HG03558 (cell line): ENCODE measurements at regions not wholly inside any gene's neighbourhood (a gene's known extent, or its start where the extent isn't known, plus 50 kb on each side); places are given as distances from the start of the nearest gene placed in this dataset.
"Not testable (repeated sequence)": the region's sequence is repeated elsewhere in the genome, so short reads cannot be mapped to it uniquely, and the experiment has no call there.

Experiments
- ATAC-seq: cut with Tn5 transposase; IDR thresholded peaks from one replicate; pipeline ENCODE4 v1.9.1; 2021; ENCODE audit warnings: moderate number of reproducible peaks; ENCODE audit not compliant: unreplicated experiment; ENCODE audit errors: extremely low read depth

DNA sequence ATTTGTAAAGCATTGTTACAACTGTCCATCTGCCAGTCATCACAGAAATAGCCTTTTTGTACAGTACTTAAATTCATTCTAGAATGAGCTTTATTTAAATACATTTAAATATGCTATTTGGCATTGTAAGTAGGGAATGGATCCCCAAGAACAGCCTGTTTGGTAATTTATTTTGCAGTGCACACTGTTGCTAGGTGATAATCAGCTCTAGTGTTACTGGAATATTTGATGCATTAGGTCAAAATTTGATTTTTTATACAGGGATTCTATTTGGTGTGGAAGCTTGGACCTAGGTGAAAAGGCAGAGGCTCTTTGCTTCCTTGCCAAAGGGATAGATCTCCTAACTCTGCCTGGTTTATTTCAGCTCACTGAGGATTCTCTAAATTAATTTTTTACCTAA, 593.7 kb downstream of the EPM2A start:
- ATAC-seq = no peak

DNA sequence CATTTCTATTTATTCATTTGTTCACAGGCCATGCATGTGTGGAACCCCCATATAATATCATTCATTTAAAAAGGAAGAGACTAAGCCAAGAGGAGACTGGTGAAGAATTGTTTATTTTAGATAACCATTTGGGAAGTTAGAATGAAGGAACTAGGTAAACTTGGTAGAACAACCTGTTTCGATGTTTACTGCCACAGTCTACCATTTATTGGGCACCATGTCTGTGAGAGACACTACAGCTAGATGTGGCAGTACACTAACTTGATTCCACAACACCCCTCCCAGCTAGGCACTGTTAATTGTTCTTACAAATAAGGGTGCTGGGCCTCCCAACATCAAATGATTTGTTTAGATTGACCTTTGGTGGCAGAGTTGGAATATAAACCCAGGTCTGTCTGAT, 592.4 kb downstream of the EPM2A start:
- ATAC-seq = no peak

DNA sequence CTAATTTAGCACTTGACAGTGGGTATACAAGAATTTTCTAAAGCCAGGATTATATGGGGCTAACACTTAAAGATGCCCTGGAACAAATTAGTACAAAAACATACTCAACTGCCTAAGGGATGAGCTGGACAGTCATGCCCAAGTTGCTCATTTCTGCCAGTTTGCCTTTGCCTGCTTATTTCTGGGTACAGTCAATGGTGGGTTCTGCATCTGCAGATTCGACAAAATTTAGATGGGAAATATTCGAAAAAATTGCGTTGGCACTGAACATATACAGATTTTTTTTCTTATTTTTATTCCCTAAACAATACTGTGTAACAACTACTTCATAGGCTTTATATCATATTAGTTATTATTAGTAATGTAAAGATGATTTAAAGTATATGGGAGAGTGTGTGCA, 591.9 kb downstream of the EPM2A start:
- ATAC-seq = no peak

DNA sequence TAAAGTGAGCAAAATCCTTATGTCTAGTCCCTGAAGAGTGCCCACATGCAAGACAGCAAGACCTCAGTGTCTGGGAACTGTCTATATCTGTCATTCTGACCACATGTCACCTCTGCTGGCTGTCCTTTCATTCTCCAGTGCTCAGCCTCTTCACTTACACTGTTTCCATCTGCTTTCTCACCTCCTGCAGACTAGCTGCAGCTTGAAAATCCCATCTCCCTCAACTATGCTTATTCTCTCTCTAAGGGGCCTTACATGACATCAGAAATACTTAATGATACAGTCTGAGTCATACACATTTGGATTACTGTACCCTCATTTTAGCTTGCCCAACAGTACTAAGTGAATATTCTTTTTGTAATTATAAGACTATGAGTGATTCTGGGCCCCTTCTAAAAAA, 587.8 kb downstream of the EPM2A start:
- no peak for ATAC-seq

DNA sequence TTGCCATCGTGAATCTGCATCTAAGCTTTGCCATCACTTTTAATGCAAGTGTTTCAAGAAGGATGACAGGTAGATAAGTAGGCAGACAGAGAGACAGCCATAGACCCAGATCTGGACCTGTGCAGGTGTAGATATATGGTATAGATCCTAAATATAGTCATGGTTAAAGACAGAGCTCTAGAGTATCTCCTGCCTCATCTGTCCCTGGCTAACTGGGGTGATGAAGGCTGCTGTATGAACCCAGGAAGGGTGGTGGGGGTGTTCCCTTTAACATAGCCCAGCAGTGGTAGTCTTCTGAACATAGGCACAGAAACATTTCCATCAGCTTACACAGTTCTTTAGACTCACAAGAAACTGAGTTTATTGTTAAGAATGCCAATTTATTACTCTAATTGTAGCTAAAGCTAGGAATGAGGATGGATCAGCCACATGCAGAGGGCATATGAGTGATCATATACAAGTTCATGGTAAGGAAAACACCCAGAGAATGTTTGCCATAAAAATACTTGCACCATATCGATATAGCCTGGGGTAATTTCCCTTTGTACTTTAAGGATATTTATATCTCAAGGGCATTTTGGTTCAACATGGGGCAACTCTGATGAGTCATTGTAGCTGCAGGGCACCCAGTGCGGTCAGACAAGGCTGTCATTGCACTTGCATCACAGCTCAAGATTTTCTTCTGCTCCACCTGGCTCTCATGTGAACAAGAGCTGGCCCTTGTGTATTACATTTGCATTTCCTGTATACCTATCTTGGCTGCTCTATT, 587.2 kb downstream of the EPM2A start:
- no peak for ATAC-seq

DNA sequence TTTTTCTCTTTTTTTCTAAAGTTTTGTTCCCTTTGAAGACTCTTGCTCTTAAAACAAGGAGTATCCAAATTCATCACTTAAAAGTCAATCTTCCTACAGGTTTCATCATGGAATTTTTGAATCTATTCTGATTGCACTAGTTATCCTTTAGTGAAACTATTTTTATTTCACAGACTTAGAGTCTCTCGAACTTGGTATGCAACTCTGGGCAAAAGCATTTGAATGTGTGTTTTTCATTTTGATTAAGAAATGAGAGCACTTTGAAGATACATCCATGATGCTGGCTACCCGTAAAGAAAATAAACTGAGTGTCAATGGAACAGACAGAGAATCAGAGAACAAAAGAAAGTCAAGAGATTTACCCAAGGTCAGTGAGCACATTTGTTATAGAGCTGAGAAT, 586.5 kb downstream of the EPM2A start:
- no peak for ATAC-seq

DNA sequence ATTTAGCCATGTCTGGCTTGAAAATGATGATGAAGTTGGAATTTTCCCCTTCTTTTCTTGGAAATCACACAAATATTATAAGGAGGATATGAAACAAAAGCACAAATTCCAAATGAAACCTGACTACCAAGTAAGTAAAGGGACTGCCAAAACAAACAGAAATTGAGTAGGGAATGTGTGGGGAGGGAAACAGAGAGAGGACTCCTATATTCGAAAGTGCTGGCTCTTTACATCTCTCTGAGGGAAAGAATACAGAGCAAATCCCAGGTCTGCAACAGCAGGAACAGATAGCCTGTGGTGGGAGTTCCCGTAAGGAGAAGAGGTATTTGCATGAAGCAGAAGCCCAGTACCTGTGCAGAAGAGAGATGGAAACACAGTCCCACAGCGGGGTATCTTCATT, 583.7 kb downstream of the EPM2A start:
- ATAC-seq = no peak

DNA sequence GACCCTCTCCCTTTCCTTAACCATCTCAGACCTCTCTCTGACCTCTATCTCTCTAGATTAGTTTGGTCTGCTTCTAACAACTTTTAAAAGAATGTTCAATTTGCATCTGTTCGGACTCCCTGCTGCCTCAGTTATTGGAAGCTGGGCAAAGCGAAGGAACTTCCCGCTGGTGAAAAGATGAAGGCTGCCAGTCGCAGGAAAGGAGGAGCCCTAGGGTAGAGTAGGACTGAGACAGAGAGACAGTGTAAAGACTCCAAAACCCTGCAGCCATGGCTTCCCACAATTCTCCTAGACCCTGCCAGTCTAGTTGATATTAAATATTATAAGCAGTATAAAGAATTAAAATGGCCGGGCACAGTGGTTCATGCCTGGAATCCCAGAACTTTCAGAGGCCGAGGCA, 581.8 kb downstream of the EPM2A start:
- ATAC-seq = no peak

DNA sequence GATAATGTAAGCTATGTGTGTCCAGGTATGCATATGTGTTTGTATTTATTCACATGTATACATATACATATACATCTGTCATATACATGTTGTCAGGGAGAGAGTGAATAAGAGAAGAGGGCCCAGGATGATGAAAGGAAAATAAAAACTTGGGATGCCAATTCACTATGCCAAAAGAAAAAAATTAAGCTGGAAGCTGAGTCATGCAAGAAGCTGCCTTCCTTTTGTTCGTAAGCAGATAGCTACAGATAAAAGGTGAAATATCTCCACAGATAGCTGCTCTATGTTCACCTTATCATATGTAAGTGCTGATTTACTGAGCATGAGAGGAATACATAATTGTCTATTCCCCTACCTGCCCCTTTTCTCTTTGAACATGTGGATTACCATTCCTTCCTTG, 579.9 kb downstream of the EPM2A start:
- ATAC-seq = no peak

DNA sequence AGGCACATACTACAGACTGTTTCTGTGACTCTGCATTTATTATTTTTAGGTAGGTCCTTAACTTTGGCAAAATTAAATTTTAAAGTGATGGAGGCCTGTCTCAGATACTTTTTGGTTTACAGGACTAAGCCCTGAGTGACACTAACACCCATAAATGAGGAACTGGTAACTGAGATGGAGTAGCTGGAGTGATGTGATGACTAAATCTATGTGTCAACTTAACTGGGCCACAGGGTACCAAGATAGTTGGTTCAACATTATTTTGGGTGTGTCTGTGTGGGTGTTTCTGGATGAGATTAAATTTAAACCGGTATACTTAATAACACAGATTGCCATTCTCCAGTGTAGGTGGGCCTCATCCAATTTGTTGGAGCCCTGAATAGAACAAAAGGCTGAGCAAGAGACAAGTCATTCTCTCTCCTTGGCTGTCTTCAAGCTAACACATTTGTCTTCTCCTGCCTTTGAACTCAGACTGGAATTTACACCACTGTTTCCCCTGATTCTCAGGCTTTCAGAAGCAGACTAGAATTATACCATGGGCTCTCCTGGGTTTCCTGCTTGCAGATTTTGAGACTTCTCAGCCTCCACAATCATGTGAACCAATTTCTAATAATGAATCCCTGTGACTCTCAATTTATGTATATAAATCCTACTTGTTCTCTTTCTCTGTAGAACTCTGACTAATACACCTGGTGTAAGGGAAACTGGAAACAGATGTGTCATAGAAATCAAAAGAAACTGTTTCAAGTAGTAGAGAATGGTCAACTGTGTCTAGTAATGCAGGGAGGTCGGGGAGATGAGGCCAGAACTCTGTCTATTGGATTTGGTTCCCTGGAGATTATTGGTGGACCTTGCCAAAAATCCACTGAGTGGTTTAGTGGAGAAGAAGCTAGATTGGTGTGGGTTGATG, 579.2 kb downstream of the EPM2A start:
- ATAC-seq = no peak

DNA sequence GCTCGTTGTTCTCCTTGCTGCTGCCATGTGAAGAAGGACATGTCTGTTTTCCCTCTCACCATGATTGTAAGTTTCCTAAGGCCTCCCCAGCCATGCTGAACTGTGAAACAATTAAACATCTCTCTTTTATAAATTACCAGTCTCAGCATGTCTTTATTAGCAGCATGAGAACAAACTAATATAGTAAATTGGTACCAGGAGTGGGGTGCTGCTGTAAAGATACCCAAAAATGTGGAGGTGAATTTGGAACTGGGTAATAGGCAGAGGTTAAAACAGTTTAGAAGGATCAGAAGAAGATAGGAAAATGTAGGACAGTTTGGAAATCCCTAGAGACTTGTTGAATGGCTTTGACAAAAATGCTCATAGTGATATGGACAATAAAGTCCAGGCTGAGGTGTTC, 576.7 kb downstream of the EPM2A start:
- not testable (repeated sequence) for ATAC-seq

DNA sequence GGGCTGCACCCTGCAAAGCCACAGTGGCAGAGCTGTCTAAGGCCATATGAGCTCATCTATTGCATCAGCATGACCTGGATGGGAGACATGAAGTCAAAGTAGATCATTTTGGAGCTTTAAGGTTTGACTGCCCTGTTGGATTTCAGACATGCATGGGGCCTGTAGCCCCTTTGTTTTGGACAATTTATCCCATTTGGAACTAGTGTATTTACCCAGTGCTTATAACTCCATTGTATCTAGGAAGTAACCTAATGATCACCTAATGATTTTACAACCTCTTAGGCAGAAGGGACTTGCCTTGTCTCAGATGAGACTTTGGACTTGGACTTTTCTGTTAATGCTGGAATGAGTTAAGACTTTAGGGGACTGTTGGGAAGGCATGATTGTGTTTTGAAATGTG, 575.4 kb downstream of the EPM2A start:
- no peak for ATAC-seq

DNA sequence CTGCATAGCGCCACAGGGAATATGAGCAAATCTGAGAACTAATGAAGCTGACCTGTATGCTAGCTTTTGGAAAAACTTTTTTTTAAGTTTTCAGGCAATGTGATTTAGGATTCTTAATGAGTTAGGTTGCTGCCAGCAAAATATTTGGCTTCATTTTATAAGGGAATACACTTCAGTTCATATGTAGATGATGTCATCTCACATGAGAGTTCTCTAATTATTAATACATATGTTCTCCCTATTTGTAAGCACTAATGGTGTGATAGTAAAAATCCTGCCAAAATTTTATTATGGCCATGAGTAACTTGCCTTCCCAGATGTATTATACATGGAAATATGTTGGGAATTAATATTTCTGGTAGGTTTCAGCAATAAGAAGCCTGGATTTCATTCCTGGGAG, 573.8 kb downstream of the EPM2A start:
- ATAC-seq = no peak

DNA sequence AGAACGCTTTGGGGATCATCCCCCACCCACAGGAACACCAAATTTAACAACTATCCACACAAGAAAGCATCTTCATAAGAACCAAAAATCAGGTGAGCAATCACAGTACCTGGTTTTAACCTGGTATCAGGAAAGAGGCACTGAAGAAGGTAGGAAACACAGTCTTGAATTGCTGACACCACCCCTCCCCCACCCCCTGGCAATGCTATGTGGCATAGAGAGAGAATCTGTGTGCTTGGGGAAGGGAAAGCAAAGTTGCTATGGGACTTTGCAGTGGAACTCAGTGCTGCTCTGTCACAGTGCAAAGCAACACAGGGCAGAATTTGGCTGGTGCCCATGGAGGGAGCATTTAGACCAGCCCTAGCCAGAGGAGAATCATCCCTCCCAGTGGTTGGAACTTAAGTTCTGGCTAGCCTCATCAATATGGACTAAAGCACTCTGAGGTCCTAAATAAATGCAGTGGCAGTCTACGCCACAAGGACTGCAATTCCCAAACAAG, 565.5 kb downstream of the EPM2A start:
- ATAC-seq = no peak

DNA sequence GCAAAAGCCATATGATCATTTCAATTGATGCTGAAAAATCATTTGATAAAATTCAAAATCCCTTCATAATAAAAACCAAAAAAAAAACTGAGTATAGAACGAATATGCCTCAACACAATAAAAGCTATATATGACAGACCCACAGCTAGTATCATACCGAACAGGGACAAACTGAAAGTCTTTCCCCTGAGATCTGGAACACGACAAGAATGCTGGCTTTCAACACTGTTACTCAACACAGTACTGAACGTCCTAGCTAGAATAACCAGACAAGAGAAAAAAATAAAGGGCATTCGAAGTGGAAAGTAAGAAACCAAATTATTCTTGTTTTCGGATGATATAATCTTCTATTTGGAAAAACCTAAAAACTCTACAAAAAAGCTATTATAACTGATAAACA, 559.9 kb downstream of the EPM2A start:
- ATAC-seq = no peak

DNA sequence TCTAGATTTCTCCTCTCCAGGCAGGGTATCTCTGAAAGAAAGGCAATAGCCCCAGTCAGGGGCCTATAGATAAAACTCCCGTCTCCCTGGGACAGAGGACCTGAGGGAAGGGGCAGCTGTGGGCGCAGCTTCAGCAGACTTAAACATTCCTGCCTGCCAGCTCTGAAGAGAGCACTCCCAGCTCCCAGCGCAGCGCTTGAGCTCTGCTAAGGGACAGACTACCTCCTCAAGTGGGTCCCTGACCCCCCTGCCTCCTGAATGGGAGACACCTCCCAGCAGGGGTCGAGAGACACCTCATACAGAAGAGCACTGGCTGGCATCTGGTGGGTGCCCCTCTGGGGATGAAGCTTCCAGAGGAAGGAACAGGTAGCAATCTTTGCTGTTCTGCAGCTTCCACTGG, 556.9 kb downstream of the EPM2A start:
- no peak for ATAC-seq

DNA sequence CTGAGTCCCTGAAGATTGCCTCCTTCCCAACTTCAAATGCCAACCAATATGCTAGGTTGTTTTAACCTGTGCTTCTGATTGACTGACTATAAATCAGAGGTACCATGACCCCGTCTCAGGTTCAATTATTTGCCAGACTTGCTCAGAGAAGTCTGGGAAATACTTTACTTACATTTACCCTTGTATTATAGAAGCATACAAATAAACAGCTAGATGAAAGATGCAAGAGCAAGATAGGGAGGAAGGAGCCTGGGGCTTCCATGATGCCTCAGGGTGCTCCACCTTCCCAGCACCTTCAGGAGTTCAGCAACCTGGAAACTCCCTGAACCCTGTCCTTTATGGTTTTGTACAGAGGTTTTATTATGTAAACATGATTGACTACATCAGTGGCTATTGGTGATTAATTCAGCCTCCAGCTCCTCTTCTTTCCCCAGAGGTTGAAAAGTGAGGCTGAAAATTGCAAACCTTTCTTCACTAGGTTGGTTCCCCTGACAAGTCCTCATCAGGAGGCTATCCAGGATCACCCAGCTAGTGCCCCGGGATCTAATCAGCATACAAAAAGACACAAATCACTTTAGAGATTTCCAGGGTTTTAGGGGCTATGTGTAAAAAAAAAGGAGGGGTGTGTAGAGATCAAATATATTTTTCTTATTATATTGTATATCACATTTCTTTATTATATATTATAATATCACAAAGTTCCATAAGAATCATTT, 547.7 kb downstream of the EPM2A start:
- ATAC-seq = no peak

DNA sequence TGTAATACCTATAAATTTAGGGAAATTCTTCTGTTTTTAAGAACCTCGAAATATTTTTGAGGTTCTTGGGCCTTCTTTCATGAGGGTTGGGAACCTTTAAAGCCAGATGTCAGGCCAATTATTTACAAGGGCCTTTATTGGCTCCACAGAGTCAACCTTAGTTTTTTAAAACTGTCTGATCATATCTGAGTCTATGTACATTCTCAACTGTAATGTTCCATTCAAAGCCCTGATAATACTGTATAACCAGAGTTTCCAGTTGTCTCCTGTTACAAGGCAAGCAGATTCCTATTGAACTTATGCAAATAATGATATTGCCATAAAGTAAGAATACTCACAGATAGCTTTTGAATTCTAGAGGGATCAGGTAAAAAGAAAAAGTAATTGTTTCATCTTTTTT, 545.5 kb downstream of the EPM2A start:
- ATAC-seq = no peak

DNA sequence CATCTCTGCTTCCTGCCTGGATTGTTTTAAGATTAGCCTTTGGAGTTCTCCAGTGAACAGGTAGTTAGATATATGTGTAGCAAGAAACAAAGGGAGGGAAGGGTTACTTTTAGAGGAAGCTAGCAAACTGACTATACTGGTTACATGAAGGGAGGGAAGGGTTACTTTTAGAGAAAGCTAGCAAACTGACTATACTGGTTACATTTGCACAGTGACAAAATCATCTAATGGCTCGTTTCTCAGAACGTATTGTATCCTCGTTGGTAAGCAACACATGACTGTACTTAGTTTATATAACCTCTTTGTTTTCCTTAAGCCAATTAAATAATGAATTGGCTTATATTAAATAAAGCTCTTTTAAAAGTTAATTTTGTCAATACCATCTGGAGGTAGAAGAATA, 540.9 kb downstream of the EPM2A start:
- ATAC-seq = no peak

DNA sequence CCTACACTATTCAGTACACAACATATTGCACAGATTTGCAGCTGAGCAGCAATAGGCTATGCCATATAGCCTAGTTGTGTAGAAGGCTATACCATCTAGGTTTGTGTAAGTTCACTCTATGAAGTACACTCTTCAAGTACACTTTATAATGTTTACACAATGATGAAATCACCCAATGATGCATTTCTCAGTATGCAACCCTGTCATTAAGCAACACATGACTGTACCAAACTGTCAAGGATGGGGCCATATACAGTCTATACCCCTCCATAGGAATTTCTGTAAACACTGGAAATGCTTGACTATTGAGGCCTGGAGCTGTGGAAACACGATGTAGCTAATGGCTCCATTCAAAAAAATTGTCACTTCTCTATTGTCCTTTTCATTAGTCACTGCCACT, 535.4 kb downstream of the EPM2A start:
- no peak for ATAC-seq

DNA sequence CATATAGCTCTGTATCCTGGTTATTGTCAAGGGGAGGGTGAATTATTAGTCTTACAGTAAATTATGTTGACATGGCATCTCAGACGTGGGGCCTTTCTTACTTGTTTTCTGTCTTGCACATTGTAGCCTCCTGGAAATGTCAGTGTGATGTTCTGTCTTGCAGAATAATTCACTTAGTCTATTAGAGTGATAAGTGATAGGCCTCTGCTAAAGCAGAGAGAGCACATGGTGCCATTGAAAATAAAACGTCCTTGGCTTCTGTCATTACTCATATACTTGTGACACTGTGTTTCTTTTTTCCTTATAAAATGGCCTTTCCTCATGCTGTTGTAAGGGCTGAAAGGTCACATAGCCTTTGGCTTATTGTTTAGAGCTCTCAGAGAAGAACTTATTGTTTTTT, 531.0 kb downstream of the EPM2A start:
- ATAC-seq = no peak
